OCI-LY7 (cell line): ENCODE measurements at regions not wholly inside any gene's neighbourhood (a gene's known extent, or its start where the extent isn't known, plus 50 kb on each side); places are given as distances from the start of the nearest gene placed in this dataset.

Experiments used
- BruUV-seq: library from RNA; stranded (reverse); fragments of 400-500 nt; replicated peaks from 2 replicates; lab custom pipeline; 2021; lab: Mats Ljungman, UMichigan
- CTCF ChIA-PET: fragments of 300-600 bp; sonication (Branson Sonifier 250); formaldehyde crosslinking; loops from one replicate; lab custom pipeline; 2022; ENCODE audit warnings: antibody characterized with exemption; ENCODE audit not compliant: unreplicated experiment; lab: Charles Lee
- POLR2A ChIA-PET: fragments of 300-600 bp; sonication (Branson Sonifier 250); formaldehyde crosslinking; loops from one replicate; lab custom pipeline; 2022; ENCODE audit warnings: antibody characterized with exemption; lab: Charles Lee
- DNase-seq: peaks from one replicate; pipeline ENCODE4 v3.0.0-alpha.2; 2015; ENCODE audit warnings: low spot score
- H2AFZ ChIP-seq: fragments of 200-600 bp; sonication (generic), shearing (Covaris generic); 2 replicates; pipeline ENCODE4 v1.6.1; 2014; ENCODE audit warnings: mild to moderate bottlenecking, antibody characterized with exemption, low read length, moderate library complexity
- H3K27ac ChIP-seq: fragments of 200-600 bp; sonication (generic); 2 replicates; pipeline ENCODE4 v1.5.1; 2014; ENCODE audit warnings: mixed run types, low read depth, mild to moderate bottlenecking, moderate library complexity, low read length, inconsistent platforms; ENCODE audit not compliant: poor library complexity, severe bottlenecking
- H3K36me3 ChIP-seq: fragments of 200-600 bp; sonication (generic); 2 replicates; pipeline ENCODE4 v1.6.1; 2014; ENCODE audit warnings: mild to moderate bottlenecking, antibody characterized with exemption, low read length, moderate library complexity, mixed read lengths; ENCODE audit not compliant: insufficient read depth
- H3K4me1 ChIP-seq: fragments of 200-600 bp; sonication (generic); 2 replicates; pipeline ENCODE4 v1.5.1; 2014; ENCODE audit warnings: mild to moderate bottlenecking, low read length; ENCODE audit not compliant: insufficient read depth, poor library complexity, severe bottlenecking
- H3K4me2 ChIP-seq: fragments of 200-600 bp; sonication (generic); 2 replicates; pipeline ENCODE4 v1.6.1; 2014; ENCODE audit warnings: mild to moderate bottlenecking, low read length
- H3K4me3 ChIP-seq: fragments of 200-600 bp; sonication (generic); 2 replicates; pipeline ENCODE4 v1.5.1; 2014; ENCODE audit warnings: mild to moderate bottlenecking, low read depth, low read length; ENCODE audit not compliant: poor library complexity, severe bottlenecking
- H3K79me2 ChIP-seq: fragments of 200-600 bp; sonication (generic); 2 replicates; pipeline ENCODE4 v1.6.1; 2016; ENCODE audit warnings: low read depth, mild to moderate bottlenecking, low read length, moderate library complexity, mixed read lengths; ENCODE audit not compliant: insufficient read depth
- H3K9me2 ChIP-seq: fragments of 200-600 bp; sonication (generic); 2 replicates; pipeline ENCODE4 v1.6.1; 2016; ENCODE audit warnings: mild to moderate bottlenecking, low read length, mixed read lengths; ENCODE audit not compliant: insufficient read depth
- H3K9me3 ChIP-seq: fragments of 200-600 bp; sonication (generic); 2 replicates; pipeline ENCODE4 v1.6.1; 2014; ENCODE audit warnings: mild to moderate bottlenecking, mixed run types, low read length, mixed read lengths
- H4K20me1 ChIP-seq: fragments of 200-600 bp; sonication (generic); 2 replicates; pipeline ENCODE4 v1.6.1; 2014; ENCODE audit warnings: mild to moderate bottlenecking, antibody characterized with exemption, low read length, moderate library complexity, mixed read lengths; ENCODE audit not compliant: insufficient read depth
- EZH2phosphoT487 ChIP-seq: fragments of 200-600 bp; sonication (generic); IDR thresholded peaks from 2 replicates; pipeline ENCODE4 v1.6.1; 2018; ENCODE audit warnings: low read depth, borderline replicate concordance, mild to moderate bottlenecking, mixed run types, antibody characterized with exemption, low read length, moderate library complexity, mixed read lengths
- intact Hi-C: fragments of 100-400 bp; cut with micrococcal nuclease; formaldehyde crosslinking; loops from one replicate; pipeline ENCODE4 v1.10.0; 2022; ENCODE audit not compliant: unreplicated experiment
- TF ChIP-seq, protein P1 (sequence below): fragments of 200-600 bp; sonication (generic); conservative IDR thresholded peaks from 2 replicates; pipeline ENCODE4 v1.5.1; 2014; ENCODE audit warnings: mild to moderate bottlenecking, antibody characterized with exemption, low read length, moderate library complexity, mixed read lengths

DNA sequence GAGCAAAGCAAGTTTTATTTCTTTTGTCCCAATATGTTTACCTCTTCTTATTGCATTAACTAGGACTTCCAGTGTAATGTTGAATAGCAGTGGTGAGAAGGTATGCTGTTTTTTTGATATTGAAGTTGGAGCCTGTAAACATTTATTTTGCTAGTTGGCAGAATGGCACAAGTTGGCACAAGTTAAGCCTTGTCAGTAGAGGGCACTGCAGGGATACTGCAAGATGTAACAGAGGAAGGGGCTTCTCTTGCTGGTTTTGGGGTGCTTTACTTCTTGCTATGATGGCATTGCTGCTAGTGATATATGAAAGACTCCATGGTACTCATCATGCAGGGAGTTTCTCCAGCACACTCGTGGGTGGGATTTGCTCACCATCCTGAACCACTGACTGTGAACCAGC lies 327.3 kb upstream of the ARX start:
- Histone ChIP-seq H3K4me3 (no peak overlapping the region), H3K9me3 (no peaks in the 10 kb centered on the region), H3K79me2 (no peaks in the 10 kb centered on the region), H3K4me2 (no peak overlapping the region), H3K4me1 (no peaks in the 10 kb centered on the region), H3K27ac (no peak overlapping the region), H3K36me3 (no peaks in the 10 kb centered on the region), H4K20me1 (no peaks in the 10 kb centered on the region), H2AFZ (no peak overlapping the region), H3K9me2 (no peaks in the 10 kb centered on the region)
- POLR2A ChIA-PET, result no interaction called here
- intact Hi-C loops, result no loop called here
- CTCF ChIA-PET, result no interaction called here
- TF ChIP-seq, protein P1, sequence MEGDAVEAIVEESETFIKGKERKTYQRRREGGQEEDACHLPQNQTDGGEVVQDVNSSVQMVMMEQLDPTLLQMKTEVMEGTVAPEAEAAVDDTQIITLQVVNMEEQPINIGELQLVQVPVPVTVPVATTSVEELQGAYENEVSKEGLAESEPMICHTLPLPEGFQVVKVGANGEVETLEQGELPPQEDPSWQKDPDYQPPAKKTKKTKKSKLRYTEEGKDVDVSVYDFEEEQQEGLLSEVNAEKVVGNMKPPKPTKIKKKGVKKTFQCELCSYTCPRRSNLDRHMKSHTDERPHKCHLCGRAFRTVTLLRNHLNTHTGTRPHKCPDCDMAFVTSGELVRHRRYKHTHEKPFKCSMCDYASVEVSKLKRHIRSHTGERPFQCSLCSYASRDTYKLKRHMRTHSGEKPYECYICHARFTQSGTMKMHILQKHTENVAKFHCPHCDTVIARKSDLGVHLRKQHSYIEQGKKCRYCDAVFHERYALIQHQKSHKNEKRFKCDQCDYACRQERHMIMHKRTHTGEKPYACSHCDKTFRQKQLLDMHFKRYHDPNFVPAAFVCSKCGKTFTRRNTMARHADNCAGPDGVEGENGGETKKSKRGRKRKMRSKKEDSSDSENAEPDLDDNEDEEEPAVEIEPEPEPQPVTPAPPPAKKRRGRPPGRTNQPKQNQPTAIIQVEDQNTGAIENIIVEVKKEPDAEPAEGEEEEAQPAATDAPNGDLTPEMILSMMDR, result peak; percentile 29; the same call in 1 of the 2 replicates
- TF ChIP-seq EZH2phosphoT487, result no peak
- no peak for DNase-seq
- BruUV-seq, result no TSS peak

DNA sequence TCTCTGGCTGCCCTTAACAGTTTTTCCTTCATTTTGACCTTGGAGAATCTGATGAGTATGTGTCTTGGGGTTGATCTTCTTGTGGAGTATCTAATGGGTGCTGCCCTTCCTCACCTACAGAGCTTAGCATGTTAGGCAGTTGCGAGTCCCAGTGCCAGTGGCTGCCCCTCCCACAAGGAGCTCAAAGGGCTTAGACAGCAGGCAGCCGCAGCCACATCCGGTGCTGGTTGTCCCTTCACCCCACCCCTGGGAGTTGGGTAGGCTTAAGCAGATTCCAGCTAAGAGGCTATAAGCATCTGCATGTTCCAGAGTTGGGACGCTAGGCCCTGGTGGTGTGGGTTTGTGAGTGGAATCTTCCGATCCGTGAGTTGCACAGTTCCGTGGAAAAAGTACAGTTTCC lies 322.1 kb upstream of the ARX start:
- Histone ChIP-seq H3K27ac (no peak overlapping the region), H3K4me3 (no peak overlapping the region), H3K9me3 (no peaks in the 10 kb centered on the region), H3K4me1 (no peaks in the 10 kb centered on the region), H4K20me1 (no peaks in the 10 kb centered on the region), H3K79me2 (no peaks in the 10 kb centered on the region), H3K4me2 (no peak overlapping the region), H2AFZ (no peak overlapping the region), H3K36me3 (no peaks in the 10 kb centered on the region), H3K9me2 (no peaks in the 10 kb centered on the region)
- no peak for TF ChIP-seq EZH2phosphoT487
- no TSS peak for BruUV-seq
- intact Hi-C loops, result no loop called here
- CTCF ChIA-PET, result no interaction called here
- DNase-seq, result no peak
- POLR2A ChIA-PET, result no interaction called here

DNA sequence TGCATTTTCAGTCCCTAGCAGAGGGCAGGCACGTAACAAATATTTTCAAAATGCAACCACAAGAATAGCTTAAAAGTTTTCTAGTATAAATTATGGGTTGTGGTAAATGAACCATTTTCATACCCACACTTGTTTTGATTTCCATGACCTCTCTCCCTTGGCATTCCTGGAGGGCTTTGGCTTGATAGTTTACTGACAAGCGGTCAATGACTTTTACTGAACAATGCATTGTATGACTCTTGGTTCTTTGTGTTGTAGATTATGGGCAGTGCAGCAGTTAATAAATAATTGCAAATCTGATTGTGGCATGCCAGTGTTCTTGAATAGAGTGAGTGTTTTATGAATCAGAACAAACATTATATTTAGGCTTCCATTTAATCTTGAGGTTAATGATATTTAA lies 285.2 kb upstream of the ARX start:
- no peak overlapping the region for H3K4me3 ChIP-seq
- no peaks in the 10 kb centered on the region for H3K9me2 ChIP-seq
- no peaks in the 10 kb centered on the region for H3K4me1 ChIP-seq
- no peak overlapping the region for H3K4me2 ChIP-seq
- DNase-seq, result no peak
- no peak for TF ChIP-seq EZH2phosphoT487
- TF ChIP-seq, protein P1, result no peak
- H3K27ac ChIP-seq, result no peak overlapping the region
- no peaks in the 10 kb centered on the region for H3K79me2 ChIP-seq
- CTCF ChIA-PET, result no interaction called here
- no peaks in the 10 kb centered on the region for H4K20me1 ChIP-seq
- intact Hi-C loops, result no loop called here
- POLR2A ChIA-PET, result no interaction called here
- H3K36me3 ChIP-seq, result no peaks in the 10 kb centered on the region
- no TSS peak for BruUV-seq
- no peak overlapping the region for H2AFZ ChIP-seq
- no peaks in the 10 kb centered on the region for H3K9me3 ChIP-seq
